ENCODE measurements at regions not wholly inside any gene's neighbourhood (a gene's known extent, or its start where the extent isn't known, plus 50 kb on each side); places are given as distances from the start of the nearest gene placed in this dataset.

DNA sequence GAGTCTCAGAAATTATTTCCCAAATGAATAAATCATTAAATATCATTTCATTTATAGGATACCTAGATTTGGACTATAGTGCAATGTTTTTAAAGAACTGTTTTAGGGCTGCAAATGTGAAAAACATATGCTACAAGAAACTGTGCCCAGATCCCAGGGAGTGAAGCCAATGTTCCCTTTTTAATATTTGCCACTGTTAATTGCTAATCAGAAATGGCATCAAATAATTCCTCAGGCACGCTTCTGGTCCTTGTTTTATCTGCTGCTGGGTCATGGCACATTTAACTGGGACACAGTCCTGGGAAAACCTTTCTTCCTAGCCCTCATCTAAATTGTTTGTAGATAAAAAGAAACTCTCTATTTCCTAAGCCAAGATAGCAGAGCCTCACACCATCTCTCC, 79.3 kb upstream of the CNTNAP4 start:
- intact Hi-C loops (cut with DNase I): no loop called here
- H3K4me3 ChIP-seq: no peak overlapping the region
- H3K9me3 ChIP-seq: no peaks in the 10 kb centered on the region
- DNase-seq (no peak), ATAC-seq (no peak)
- TF ChIP-seq, protein P1, sequence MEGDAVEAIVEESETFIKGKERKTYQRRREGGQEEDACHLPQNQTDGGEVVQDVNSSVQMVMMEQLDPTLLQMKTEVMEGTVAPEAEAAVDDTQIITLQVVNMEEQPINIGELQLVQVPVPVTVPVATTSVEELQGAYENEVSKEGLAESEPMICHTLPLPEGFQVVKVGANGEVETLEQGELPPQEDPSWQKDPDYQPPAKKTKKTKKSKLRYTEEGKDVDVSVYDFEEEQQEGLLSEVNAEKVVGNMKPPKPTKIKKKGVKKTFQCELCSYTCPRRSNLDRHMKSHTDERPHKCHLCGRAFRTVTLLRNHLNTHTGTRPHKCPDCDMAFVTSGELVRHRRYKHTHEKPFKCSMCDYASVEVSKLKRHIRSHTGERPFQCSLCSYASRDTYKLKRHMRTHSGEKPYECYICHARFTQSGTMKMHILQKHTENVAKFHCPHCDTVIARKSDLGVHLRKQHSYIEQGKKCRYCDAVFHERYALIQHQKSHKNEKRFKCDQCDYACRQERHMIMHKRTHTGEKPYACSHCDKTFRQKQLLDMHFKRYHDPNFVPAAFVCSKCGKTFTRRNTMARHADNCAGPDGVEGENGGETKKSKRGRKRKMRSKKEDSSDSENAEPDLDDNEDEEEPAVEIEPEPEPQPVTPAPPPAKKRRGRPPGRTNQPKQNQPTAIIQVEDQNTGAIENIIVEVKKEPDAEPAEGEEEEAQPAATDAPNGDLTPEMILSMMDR (IDR thresholded peaks at IDR 0.05): no peak
- no peaks in the 10 kb centered on the region for H3K4me1 ChIP-seq
- no peaks in the 10 kb centered on the region for H3K27me3 ChIP-seq (ENCODE audit: insufficient read depth in 3 of 3, low read length in 2 of 3)
- no peaks in the 10 kb centered on the region for H3K36me3 ChIP-seq (ENCODE audit: insufficient read depth in 1 of 2, low read depth in 1 of 2)
- WGBS, 3 donors: 28 to 35% (median 30%) methylated on average over 1 of the region's 1 CpG
- no peak overlapping the region for H3K27ac ChIP-seq

DNA sequence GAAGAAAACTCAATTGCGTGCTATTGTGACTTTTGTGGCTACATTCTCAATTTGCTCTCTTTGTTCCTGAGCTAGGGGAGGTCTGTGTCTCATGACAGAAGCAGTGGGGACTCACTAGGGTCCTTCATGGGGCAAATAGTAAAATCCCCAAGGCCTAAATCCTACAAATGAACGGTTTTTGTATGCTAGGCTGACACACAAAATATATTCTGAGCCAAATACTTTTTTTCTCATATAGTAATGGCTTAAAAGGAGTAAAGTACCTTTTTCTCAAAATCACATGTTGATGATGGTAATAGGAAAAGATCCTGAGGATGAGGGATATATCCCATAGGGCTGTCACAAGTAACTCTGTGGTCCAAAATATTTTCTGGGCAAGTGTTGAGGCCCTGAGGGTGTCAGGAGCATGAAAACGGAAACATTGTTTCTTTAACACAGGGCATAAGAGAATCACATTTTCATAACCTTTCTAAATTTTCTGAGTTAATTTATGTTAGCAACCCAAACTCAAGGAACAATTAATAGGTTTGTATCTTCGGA, 77.5 kb upstream of the CNTNAP4 start:
- 43 to 52% (median 46%) methylated on average over 4 of the region's 4 CpGs for WGBS, 3 donors
- no peaks in the 10 kb centered on the region for H3K27me3 ChIP-seq (ENCODE audit: insufficient read depth in 3 of 3, low read length in 2 of 3)
- no peaks in the 10 kb centered on the region for H3K4me1 ChIP-seq
- no peak overlapping the region for H3K4me3 ChIP-seq
- H3K27ac ChIP-seq: no peak overlapping the region
- no peaks in the 10 kb centered on the region for H3K9me3 ChIP-seq
- DNase-seq (no peak), ATAC-seq (no peak)
- H3K36me3 ChIP-seq (ENCODE audit: insufficient read depth in 1 of 2, low read depth in 1 of 2): no peaks in the 10 kb centered on the region
- intact Hi-C loops (cut with DNase I): no loop called here
- TF ChIP-seq, protein P1 (IDR thresholded peaks at IDR 0.05): no peak

DNA sequence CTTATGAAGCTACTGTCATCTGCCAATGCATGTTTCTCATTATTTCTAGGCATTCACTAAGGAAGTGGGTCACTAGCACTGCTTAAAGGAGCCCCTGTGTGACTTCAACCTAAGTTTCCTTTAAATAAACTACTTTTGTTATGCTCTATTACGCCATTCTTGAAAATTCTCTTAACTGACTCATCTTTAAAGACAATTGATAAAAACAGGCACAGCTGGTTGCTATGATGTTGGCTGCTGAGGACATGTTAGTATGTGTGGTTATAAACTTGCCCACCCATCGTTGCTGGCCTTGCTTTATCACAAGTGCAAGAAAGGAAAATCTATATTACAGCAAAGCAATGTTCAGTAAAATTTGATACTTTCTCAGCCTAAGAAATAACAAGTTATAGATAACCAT, 75.8 kb upstream of the CNTNAP4 start:
- no peak for DNase-seq
- no peaks in the 10 kb centered on the region for H3K9me3 ChIP-seq
- H3K27ac ChIP-seq: no peak overlapping the region
- TF ChIP-seq, protein P1 (IDR thresholded peaks at IDR 0.05): no peak
- no peaks in the 10 kb centered on the region for H3K4me1 ChIP-seq
- H3K27me3 ChIP-seq (ENCODE audit: insufficient read depth in 3 of 3, low read length in 2 of 3): no peaks in the 10 kb centered on the region
- H3K36me3 ChIP-seq (ENCODE audit: insufficient read depth in 1 of 2, low read depth in 1 of 2): no peaks in the 10 kb centered on the region
- H3K4me3 ChIP-seq: no peak overlapping the region
- 57 to 71% (median 57%) methylated on average over 2 of the region's 2 CpGs for WGBS, 3 donors
- ATAC-seq: no peak
- intact Hi-C loops (cut with DNase I): no loop called here

DNA sequence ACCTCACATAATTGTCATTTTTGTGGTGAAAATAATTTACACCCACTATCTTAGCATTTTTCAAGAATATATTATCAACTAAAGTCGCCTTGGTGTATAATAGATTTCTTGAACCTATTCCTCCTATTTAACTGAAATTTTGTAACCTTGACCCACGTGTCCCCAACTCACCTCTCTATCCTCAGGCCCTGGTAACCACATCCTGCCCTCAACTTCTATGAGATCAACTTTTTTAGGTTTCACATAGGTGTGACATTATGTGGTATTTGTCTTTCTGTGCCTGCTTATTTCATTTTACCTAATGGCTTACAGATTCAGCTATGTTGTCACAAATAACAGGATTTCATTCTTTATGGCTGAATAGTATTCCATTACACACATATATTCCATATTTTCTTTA, 73.0 kb upstream of the CNTNAP4 start:
- DNase-seq (no peak), ATAC-seq (no peak)
- no peaks in the 10 kb centered on the region for H3K27me3 ChIP-seq (ENCODE audit: insufficient read depth in 3 of 3, low read length in 2 of 3)
- intact Hi-C loops (cut with DNase I): no loop called here
- H3K4me1 ChIP-seq: no peaks in the 10 kb centered on the region
- TF ChIP-seq, protein P1 (IDR thresholded peaks at IDR 0.05): no peak
- H3K4me3 ChIP-seq: no peak overlapping the region
- H3K9me3 ChIP-seq: no peaks in the 10 kb centered on the region
- no peak overlapping the region for H3K27ac ChIP-seq
- WGBS, 3 donors: 41 to 68% (median 62%) methylated on average over 2 of the region's 2 CpGs
- no peaks in the 10 kb centered on the region for H3K36me3 ChIP-seq (ENCODE audit: insufficient read depth in 1 of 2, low read depth in 1 of 2)

DNA sequence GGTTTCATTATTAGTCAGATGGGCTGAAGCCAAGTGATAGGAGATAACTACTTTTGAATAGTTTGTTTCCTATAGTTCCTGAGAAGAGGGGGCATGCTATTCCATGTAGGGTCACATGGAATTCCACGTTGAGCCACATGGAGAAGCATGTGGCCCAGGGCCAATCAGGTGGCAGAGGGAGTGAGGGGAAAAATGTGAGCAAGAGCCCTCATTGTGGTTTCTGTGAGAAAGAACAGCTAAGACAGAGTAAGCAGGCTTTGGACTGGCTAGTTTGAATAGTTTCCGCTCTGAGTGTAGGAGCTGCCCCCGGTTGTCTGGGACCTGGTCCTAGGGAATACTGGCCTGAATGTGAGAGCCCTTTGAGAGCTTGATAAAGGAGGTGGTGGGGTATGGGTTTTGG, 69.9 kb upstream of the CNTNAP4 start:
- Histone ChIP-seq H3K27me3 (ENCODE audit: insufficient read depth in 3 of 3, low read length in 2 of 3) (no peaks in the 10 kb centered on the region), H3K27ac (no peak overlapping the region)
- TF ChIP-seq, protein P1 (IDR thresholded peaks at IDR 0.05): no peak

More for the DNA sequence above, 69.9 kb upstream of the CNTNAP4 start:
- DNase-seq (no peak), ATAC-seq (no peak)
- intact Hi-C loops (cut with DNase I): no loop called here
- Histone ChIP-seq H3K9me3 (no peaks in the 10 kb centered on the region), H3K36me3 (ENCODE audit: insufficient read depth in 1 of 2, low read depth in 1 of 2) (no peaks in the 10 kb centered on the region), H3K4me3 (no peak overlapping the region), H3K4me1 (no peaks in the 10 kb centered on the region)
- 37 to 52% (median 41%) methylated on average over 3 of the region's 3 CpGs for WGBS, 3 donors

Data from psoas muscle (tissue), 7 donors.